ENCODE measurements at regions not wholly inside any gene's neighbourhood (a gene's known extent, or its start where the extent isn't known, plus 50 kb on each side); places are given as distances from the start of the nearest gene placed in this dataset.
"Not testable (repeated sequence)": the region's sequence is repeated elsewhere in the genome, so short reads cannot be mapped to it uniquely, and the experiment has no call there.

DNA sequence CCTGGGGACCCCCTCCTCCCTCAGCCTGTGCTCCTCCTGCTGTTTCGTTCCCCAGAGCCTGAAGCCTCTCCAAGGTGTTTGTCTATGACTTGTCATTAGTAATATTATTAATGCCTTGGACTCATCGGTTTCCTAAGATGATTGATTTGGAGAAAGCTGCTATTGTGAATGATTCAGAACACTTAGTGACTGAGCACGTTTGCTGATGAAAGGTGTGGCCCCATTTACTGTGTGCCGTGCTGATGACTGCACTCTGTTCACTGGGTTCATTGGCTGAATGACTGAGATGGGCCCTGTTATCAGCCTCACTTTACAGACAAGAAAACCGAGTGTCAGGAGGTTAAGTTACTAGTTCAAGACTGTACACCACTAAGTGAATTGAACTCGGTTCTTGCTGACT lies 111.4 kb downstream of the SPP2 start:
- Mint-ChIP-seq H3K27ac (peak overlapping the region; percentile 63), H3K27me3 (no peaks in the 10 kb centered on the region), H3K36me3 (no peaks in the 10 kb centered on the region), H3K4me1 (peaks cover 28% of the 10 kb centered on the region), H3K4me3 (no peak overlapping the region), H3K9me3 (no peaks in the 10 kb centered on the region)

DNA sequence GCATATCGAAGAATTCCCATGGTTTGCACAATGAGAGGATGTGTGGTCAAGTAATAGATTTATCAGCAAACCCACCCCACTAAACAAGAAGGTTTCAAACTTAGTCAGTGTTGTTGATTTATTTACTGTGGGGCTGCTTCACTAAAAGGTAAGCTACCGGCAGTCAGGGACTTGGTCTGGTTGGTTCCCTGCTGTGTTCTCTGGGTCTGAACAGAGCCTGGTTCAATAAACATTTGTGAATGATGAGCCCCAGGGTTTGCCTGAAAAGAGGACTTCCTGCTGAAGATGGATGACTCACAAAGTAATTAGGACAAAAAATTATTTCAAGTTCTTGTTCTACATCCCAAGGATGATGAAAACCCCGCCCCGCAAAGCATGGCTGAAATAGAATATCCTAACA lies 108.3 kb downstream of the SPP2 start:
- Mint-ChIP-seq H3K27ac (no peak overlapping the region), H3K27me3 (no peaks in the 10 kb centered on the region), H3K4me3 (no peak overlapping the region), H3K9me3 (no peaks in the 10 kb centered on the region), H3K4me1 (peaks cover 9% of the 10 kb centered on the region), H3K36me3 (no peaks in the 10 kb centered on the region)

GRCh38 chr2:234157817-234158588 lies 107.5 kb downstream of the SPP2 start:
- Mint-ChIP-seq H3K36me3 (no peaks in the 10 kb centered on the region), H3K9me3 (no peaks in the 10 kb centered on the region), H3K27me3 (no peaks in the 10 kb centered on the region), H3K4me3 (no peak overlapping the region), H3K27ac (no peak overlapping the region), H3K4me1 (peaks cover 2% of the 10 kb centered on the region)

GRCh38 chr2:234156326-234156725 lies 105.8 kb downstream of the SPP2 start:
- H3K9me3 Mint-ChIP-seq, result no peaks in the 10 kb centered on the region
- H3K36me3 Mint-ChIP-seq, result no peaks in the 10 kb centered on the region
- H3K4me1 Mint-ChIP-seq, result no peaks in the 10 kb centered on the region
- no peak overlapping the region for H3K27ac Mint-ChIP-seq
- no peak overlapping the region for H3K4me3 Mint-ChIP-seq
- no peaks in the 10 kb centered on the region for H3K27me3 Mint-ChIP-seq

DNA sequence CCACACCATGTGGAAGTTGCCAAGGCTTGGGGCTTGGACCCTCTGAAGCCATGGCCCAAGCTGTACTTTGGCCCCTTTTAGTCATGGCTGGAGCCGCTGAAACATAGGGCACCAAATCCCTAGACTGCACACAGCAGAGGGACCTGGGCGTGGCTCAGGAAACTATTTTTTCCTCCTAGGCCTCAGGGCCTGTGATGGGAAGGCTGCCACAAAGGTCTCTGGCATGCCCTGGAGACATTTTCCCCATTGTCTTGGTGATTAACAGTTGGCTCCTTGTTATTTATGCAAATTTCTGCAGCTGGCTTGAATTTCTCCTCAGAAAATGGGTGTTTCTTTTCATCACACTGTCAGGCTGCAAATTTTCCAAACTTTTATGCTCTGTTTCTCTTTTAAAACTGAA lies 102.3 kb downstream of the SPP2 start:
- H3K4me3 Mint-ChIP-seq, H3K27ac Mint-ChIP-seq, H3K36me3 Mint-ChIP-seq, H3K27me3 Mint-ChIP-seq, H3K9me3 Mint-ChIP-seq: not testable (repeated sequence)
- peaks cover 26% of the 10 kb centered on the region for H3K4me1 Mint-ChIP-seq

GRCh38 chr2:234147335-234147861 lies 96.9 kb downstream of the SPP2 start:
- Mint-ChIP-seq H3K27me3 (no peaks in the 10 kb centered on the region), H3K4me3 (peak overlapping the region; percentile 34), H3K27ac (no peak overlapping the region), H3K4me1 (peaks cover 47% of the 10 kb centered on the region), H3K9me3 (no peaks in the 10 kb centered on the region), H3K36me3 (no peaks in the 10 kb centered on the region)

DNA sequence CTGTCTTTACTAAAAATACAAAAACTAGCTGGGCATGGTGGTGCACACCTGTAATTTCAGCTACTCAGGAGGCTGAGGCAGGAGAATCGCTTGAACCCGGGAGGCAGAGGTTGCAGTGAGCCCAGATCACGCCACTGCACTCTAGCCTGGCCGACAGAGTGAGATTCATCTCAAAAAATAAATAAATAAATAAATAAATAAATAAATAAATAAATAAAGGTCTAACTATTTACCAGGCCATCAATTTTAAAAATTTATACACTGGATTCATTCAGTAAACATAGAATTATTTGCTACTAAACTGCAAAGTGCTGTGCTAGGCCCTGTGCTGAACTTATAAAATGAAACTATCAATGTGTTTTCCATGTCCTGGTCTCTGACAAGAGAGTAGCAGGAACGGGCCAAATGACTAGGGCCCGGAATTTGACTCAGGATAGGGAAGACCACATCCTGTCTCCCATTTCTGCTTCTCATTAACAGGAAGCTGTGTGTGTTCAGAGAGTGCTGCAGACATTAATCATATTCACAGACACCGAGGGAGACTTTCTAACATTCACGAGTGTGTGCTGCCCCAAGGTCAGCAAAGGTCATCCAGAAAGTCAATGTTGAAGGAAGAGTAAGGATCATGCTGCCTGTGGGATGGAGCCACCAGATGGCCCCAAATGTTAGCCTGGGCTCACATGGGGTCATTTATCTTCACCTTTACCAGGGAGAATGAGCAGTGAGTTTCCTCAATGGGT lies 95.8 kb downstream of the SPP2 start:
- no peaks in the 10 kb centered on the region for H3K27me3 Mint-ChIP-seq
- H3K9me3 Mint-ChIP-seq, result no peaks in the 10 kb centered on the region
- peaks cover 52% of the 10 kb centered on the region for H3K4me1 Mint-ChIP-seq
- no peaks in the 10 kb centered on the region for H3K36me3 Mint-ChIP-seq
- peak overlapping the region; percentile 9 for H3K4me3 Mint-ChIP-seq
- no peak overlapping the region for H3K27ac Mint-ChIP-seq

DNA sequence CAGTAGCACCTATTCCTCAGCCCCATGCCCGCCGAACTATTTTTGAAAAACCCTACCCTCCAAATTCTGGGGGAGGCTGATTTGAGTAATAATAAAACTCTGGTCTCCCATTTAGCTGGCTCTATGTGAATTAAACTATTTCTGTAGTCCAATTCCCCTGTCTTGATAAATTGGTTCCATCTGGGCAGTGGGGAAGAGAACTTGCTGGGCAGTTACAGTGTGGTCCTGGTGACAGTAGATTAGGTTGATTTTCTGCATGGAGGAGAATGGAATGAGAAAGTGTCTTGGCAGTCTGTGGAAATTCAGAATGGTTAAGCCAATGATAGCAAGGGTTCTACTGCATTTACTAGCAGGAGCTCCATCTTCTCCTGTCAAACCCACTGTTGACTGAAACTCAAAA lies 95.0 kb downstream of the SPP2 start:
- H3K4me3 Mint-ChIP-seq, result no peak overlapping the region
- peaks cover 52% of the 10 kb centered on the region for H3K4me1 Mint-ChIP-seq
- H3K9me3 Mint-ChIP-seq, result no peaks in the 10 kb centered on the region
- H3K27me3 Mint-ChIP-seq, result no peaks in the 10 kb centered on the region
- no peaks in the 10 kb centered on the region for H3K36me3 Mint-ChIP-seq
- H3K27ac Mint-ChIP-seq, result no peak overlapping the region

DNA sequence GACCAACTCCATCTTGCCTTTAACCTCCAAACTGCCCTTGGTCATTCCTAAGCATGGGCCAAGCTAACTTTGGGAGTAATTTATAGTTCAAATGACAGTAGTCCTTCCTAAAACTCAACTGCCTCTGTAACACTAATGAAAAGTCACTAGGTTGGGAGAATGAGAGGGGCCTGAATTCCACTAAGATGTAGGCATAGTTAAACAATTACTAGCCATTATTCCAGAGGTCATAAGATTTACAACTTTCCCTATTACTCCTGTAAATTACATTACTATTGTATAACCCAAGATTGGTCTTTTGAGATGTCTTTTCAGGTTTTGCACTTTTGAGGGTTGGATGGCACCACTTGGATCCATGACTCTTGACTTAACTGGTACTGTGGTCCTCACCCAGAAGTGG lies 94.6 kb downstream of the SPP2 start:
- Mint-ChIP-seq H3K36me3 (no peaks in the 10 kb centered on the region), H3K4me1 (peaks cover 48% of the 10 kb centered on the region), H3K27me3 (no peaks in the 10 kb centered on the region), H3K9me3 (no peaks in the 10 kb centered on the region), H3K4me3 (no peak overlapping the region), H3K27ac (no peak overlapping the region)

DNA sequence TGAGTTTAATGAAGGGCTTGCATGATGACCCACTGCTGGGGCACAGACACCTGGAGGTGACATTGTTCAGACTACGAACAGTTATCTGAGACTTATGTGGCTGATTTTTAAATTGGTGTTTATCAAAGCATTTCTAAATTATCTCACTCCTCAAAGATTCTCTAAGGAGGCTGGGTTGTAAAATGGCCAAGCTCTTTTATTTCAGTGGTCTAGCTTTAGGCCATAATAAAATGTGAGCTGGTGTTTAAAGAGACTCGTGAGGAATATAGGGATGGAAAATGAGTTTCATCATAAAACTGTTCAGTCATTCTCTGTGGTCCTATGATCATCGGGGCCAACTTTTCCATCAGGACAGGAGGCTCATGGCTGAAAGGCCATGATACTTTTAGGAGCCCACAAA lies 93.4 kb downstream of the SPP2 start:
- H3K9me3 Mint-ChIP-seq, result no peaks in the 10 kb centered on the region
- H3K27me3 Mint-ChIP-seq, result no peaks in the 10 kb centered on the region
- no peak overlapping the region for H3K4me3 Mint-ChIP-seq
- H3K4me1 Mint-ChIP-seq, result peaks cover 37% of the 10 kb centered on the region
- H3K27ac Mint-ChIP-seq, result no peak overlapping the region
- no peaks in the 10 kb centered on the region for H3K36me3 Mint-ChIP-seq

GRCh38 chr2:234142530-234142929 lies 92.0 kb downstream of the SPP2 start:
- Mint-ChIP-seq H3K27ac (no peak overlapping the region), H3K9me3 (no peaks in the 10 kb centered on the region), H3K4me3 (no peak overlapping the region), H3K27me3 (no peaks in the 10 kb centered on the region), H3K36me3 (no peaks in the 10 kb centered on the region), H3K4me1 (peaks cover 32% of the 10 kb centered on the region)

- H3K4me3 Mint-ChIP-seq, result no peak overlapping the region
Measured at GRCh38 chr2:234139755-234140154, 89.3 kb downstream of the SPP2 start.

DNA sequence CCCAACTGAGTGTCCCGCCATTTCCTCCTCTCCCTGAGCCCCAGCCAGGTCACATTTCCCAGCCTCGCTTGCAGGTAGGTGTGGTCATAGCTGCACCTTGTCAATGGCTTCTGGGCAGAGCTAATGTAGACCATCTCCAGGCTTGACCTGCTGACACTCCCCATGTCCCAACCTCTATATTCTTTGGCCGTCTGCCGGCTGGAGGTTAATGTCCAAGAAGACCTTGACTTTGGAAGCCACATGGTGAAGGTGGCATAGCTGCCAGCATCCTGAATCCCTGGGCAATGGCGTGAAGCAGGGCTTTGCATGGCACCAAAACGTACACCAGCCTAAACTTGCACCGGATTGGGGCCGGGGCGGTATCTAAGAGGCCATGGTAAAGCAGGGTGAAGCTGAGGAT lies 88.3 kb downstream of the SPP2 start:
- no peaks in the 10 kb centered on the region for H3K27me3 Mint-ChIP-seq
- no peak overlapping the region for H3K27ac Mint-ChIP-seq
- H3K36me3 Mint-ChIP-seq, result no peaks in the 10 kb centered on the region
- no peak overlapping the region for H3K4me3 Mint-ChIP-seq
- peaks cover 41% of the 10 kb centered on the region for H3K4me1 Mint-ChIP-seq
- no peaks in the 10 kb centered on the region for H3K9me3 Mint-ChIP-seq

More at GRCh38 chr2:234139755-234140154, 89.3 kb downstream of the SPP2 start:
- Mint-ChIP-seq H3K9me3 (no peaks in the 10 kb centered on the region), H3K36me3 (no peaks in the 10 kb centered on the region), H3K4me1 (peaks cover 41% of the 10 kb centered on the region), H3K27ac (no peak overlapping the region), H3K27me3 (no peaks in the 10 kb centered on the region)

DNA sequence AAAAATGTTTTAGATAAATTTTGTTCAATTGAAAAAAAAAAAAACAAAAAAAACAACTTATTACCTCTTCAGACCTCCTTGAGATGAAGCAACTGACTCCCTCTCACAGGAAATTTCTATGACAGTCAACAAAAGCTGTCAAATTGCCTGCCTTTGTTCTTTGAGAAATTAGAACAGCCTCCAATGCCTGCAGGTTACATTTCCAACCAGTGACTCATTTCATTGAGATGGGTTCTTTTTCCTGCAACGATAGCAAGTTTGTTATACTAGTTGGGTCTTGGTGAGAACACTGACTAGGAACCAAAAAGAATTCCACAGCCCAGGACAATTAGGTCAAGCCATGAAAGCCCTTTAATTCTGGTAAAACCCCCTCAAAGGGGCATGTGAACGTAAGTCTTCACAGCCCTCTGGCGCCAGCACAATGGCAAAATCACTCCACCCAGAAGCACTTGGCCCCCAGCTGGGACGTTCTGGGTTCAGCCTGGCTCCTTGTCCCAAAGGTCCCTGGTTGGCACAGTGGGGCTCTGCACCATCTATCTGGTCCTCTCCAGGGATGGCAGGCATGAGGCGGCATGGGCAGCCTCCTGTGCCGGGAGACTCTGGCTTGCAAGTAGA lies 87.0 kb downstream of the SPP2 start:
- Mint-ChIP-seq H3K4me1 (peaks cover 36% of the 10 kb centered on the region), H3K4me3 (no peak overlapping the region), H3K27ac (no peak overlapping the region)

DNA sequence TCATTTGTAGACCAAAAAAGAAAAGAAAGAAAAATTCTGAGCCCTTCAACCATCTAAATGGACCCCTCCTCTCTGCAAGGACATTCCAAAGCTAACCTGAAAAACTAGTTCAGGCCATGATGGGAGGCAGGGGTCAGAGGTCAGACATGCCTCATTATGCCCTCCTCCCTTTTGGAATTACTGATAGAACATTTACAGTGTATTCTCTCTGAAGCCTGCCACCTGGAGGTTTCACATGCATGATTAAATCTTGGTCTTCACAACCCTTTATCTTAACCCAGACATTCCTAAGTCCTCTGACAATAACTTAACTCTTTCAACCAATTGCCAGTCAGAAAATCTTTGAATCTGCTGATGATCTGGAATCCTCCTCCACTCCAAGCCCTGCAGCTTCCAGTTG lies 86.0 kb downstream of the SPP2 start:
- Mint-ChIP-seq H3K27ac (peak overlapping the region; percentile 48), H3K9me3 (no peaks in the 10 kb centered on the region), H3K36me3 (no peaks in the 10 kb centered on the region), H3K27me3 (no peaks in the 10 kb centered on the region), H3K4me3 (no peak overlapping the region), H3K4me1 (peaks cover 32% of the 10 kb centered on the region)

More for the DNA sequence above, 87.0 kb downstream of the SPP2 start:
- no peaks in the 10 kb centered on the region for H3K27me3 Mint-ChIP-seq
- H3K9me3 Mint-ChIP-seq, result no peaks in the 10 kb centered on the region
- H3K36me3 Mint-ChIP-seq, result no peaks in the 10 kb centered on the region

GRCh38 chr2:234135750-234136221 lies 85.3 kb downstream of the SPP2 start:
- Mint-ChIP-seq H3K27ac (peak overlapping the region; percentile 52), H3K9me3 (no peaks in the 10 kb centered on the region), H3K4me3 (no peak overlapping the region), H3K27me3 (no peaks in the 10 kb centered on the region), H3K36me3 (no peaks in the 10 kb centered on the region), H3K4me1 (peaks cover 32% of the 10 kb centered on the region)

Data from activated naive CD4-positive, alpha-beta T cell treated with anti-CD3 and anti-CD28 coated beads, Interleukin-2, amount 50 U/mL, for 24 hours (primary cell).